ENCODE measurements at regions not wholly inside any gene's neighbourhood (a gene's known extent, or its start where the extent isn't known, plus 50 kb on each side); places are given as distances from the start of the nearest gene placed in this dataset.

DNA sequence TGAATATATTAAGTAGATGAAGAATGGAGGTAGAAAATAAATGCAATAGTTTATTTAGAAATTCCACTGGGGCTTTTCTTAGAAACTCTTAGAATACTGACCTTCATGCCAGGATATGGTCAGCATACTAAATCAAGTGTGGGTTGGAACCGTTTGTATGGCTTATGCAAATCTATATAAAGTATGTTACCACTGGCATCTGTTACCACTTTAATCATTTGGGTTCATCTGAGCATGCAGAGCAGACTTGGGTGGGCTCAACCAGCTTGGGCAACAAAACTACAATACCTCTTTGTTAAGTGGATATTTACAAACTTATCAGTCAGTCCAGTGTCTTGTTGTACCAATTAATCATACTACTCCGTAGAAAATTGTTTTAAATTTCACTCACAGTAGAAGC lies 125.8 kb downstream of the CRPPA start:
- TF ChIP-seq, protein P1, sequence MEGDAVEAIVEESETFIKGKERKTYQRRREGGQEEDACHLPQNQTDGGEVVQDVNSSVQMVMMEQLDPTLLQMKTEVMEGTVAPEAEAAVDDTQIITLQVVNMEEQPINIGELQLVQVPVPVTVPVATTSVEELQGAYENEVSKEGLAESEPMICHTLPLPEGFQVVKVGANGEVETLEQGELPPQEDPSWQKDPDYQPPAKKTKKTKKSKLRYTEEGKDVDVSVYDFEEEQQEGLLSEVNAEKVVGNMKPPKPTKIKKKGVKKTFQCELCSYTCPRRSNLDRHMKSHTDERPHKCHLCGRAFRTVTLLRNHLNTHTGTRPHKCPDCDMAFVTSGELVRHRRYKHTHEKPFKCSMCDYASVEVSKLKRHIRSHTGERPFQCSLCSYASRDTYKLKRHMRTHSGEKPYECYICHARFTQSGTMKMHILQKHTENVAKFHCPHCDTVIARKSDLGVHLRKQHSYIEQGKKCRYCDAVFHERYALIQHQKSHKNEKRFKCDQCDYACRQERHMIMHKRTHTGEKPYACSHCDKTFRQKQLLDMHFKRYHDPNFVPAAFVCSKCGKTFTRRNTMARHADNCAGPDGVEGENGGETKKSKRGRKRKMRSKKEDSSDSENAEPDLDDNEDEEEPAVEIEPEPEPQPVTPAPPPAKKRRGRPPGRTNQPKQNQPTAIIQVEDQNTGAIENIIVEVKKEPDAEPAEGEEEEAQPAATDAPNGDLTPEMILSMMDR (IDR thresholded peaks at IDR 0.05; ENCODE audit: low read depth, low read length, missing input control) = no peak
- TF ChIP-seq, protein P2, sequence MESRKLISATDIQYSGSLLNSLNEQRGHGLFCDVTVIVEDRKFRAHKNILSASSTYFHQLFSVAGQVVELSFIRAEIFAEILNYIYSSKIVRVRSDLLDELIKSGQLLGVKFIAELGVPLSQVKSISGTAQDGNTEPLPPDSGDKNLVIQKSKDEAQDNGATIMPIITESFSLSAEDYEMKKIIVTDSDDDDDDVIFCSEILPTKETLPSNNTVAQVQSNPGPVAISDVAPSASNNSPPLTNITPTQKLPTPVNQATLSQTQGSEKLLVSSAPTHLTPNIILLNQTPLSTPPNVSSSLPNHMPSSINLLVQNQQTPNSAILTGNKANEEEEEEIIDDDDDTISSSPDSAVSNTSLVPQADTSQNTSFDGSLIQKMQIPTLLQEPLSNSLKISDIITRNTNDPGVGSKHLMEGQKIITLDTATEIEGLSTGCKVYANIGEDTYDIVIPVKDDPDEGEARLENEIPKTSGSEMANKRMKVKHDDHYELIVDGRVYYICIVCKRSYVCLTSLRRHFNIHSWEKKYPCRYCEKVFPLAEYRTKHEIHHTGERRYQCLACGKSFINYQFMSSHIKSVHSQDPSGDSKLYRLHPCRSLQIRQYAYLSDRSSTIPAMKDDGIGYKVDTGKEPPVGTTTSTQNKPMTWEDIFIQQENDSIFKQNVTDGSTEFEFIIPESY (IDR thresholded peaks at IDR 0.05) = no peak
- TF ChIP-seq, protein P3, sequence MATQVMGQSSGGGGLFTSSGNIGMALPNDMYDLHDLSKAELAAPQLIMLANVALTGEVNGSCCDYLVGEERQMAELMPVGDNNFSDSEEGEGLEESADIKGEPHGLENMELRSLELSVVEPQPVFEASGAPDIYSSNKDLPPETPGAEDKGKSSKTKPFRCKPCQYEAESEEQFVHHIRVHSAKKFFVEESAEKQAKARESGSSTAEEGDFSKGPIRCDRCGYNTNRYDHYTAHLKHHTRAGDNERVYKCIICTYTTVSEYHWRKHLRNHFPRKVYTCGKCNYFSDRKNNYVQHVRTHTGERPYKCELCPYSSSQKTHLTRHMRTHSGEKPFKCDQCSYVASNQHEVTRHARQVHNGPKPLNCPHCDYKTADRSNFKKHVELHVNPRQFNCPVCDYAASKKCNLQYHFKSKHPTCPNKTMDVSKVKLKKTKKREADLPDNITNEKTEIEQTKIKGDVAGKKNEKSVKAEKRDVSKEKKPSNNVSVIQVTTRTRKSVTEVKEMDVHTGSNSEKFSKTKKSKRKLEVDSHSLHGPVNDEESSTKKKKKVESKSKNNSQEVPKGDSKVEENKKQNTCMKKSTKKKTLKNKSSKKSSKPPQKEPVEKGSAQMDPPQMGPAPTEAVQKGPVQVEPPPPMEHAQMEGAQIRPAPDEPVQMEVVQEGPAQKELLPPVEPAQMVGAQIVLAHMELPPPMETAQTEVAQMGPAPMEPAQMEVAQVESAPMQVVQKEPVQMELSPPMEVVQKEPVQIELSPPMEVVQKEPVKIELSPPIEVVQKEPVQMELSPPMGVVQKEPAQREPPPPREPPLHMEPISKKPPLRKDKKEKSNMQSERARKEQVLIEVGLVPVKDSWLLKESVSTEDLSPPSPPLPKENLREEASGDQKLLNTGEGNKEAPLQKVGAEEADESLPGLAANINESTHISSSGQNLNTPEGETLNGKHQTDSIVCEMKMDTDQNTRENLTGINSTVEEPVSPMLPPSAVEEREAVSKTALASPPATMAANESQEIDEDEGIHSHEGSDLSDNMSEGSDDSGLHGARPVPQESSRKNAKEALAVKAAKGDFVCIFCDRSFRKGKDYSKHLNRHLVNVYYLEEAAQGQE (IDR thresholded peaks at IDR 0.05) = no peak
- TF ChIP-seq JUND (IDR thresholded peaks at IDR 0.05) (no peak), FOXA1 (IDR thresholded peaks at IDR 0.05) (no peak), TAF1 (conservative IDR thresholded peaks at IDR 0.05) (no peak), NR2F2 (IDR thresholded peaks at IDR 0.05) (no peak), EGR1 (IDR thresholded peaks at IDR 0.05; ENCODE audit: low read depth in 2 of 2) (no peak), HNF4G (IDR thresholded peaks at IDR 0.05) (no peak)

Data from liver (tissue), 3 donors.